ENCODE measurements at regions not wholly inside any gene's neighbourhood (a gene's known extent, or its start where the extent isn't known, plus 50 kb on each side); places are given as distances from the start of the nearest gene placed in this dataset.

DNA sequence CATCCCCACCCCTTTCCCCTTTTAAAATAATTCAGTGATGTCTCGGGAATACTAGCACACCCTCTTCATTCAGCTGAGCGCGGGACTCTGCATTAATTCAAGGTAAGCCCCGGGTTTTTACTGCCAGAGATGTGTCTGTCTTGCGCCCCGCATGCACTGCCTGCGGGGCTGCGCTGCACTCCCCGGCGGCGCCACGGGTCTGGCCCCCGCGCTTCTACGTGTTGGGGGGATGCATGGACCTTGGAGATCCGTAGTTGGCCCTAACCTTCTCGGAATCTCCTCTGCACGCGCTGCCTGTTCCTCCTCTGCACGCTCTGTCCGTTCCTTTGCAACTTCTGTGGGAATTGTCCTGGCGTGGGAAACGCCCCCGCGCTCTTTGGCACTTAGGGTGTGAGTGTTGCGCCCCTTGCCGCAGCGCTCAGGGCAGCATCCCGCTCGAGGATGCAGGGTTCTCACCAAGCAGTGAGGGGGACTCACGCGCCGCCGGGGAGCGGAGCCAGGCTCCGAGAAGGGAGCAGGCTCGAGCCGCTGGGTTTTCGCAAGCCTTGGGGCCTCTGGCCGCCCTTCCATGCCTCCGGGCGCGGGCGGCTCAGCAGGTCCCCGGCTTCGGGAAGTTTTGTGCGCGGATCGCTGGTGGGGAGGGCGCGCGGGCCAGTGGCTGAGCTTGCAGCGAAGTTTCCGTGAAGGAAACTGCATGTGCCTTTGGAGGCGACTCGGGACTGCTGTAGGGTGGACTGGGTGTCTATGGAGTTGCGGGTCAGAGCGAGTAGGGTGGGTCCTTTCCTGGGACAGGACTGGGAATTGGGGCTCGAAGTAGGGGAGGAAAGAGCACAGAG, 165.1 kb upstream of the CACNA1E start:
- H3K14ac ChIP-seq (replicated peaks; ENCODE audit: low read depth, low read length), result no peak overlapping the region
- no peak overlapping the region for H3K18ac ChIP-seq (ENCODE audit: low read depth, low read length)
- no peak overlapping the region for H3K4ac ChIP-seq (ENCODE audit: low read depth, low read length)
- H3K23ac ChIP-seq (ENCODE audit: low read depth, low read length), result no peak overlapping the region
- ChIA-PET CTCF (no interaction called here), POLR2A (ENCODE audit: unreplicated experiment) (no interaction called here)
- no peak overlapping the region for H4K5ac ChIP-seq (ENCODE audit: low read depth, low read length)
- H4K8ac ChIP-seq (ENCODE audit: low read depth in 2 of 2, low read length in 2 of 2), result no peak overlapping the region
- H2BK5ac ChIP-seq (ENCODE audit: low read depth, low read length, poor library complexity, severe bottlenecking), result no peak overlapping the region
- DNase-seq (no peak), ATAC-seq (ENCODE audit: low read depth) (no peak)
- H2AK9ac ChIP-seq (replicated peaks; ENCODE audit: low read depth, low read length, poor library complexity), result no peak overlapping the region
- no peak overlapping the region for H3K56ac ChIP-seq (ENCODE audit: extremely low read depth, insufficient read depth, low read length)
- no peak overlapping the region for H4K91ac ChIP-seq (ENCODE audit: insufficient read depth, low read depth, low read length)
- no peak overlapping the region; the same call in 1 of the 2 replicates for H3K4me2 ChIP-seq (ENCODE audit: low read depth, low read length)
- TF ChIP-seq CEBPB (IDR thresholded peaks at IDR 0.05; ENCODE audit: low read depth, low read length), result no peak
- TF ChIP-seq, protein P1, sequence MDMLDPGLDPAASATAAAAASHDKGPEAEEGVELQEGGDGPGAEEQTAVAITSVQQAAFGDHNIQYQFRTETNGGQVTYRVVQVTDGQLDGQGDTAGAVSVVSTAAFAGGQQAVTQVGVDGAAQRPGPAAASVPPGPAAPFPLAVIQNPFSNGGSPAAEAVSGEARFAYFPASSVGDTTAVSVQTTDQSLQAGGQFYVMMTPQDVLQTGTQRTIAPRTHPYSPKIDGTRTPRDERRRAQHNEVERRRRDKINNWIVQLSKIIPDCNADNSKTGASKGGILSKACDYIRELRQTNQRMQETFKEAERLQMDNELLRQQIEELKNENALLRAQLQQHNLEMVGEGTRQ (IDR thresholded peaks at IDR 0.05; ENCODE audit: low read depth, low read length), result no peak
- TF ChIP-seq, protein P2, sequence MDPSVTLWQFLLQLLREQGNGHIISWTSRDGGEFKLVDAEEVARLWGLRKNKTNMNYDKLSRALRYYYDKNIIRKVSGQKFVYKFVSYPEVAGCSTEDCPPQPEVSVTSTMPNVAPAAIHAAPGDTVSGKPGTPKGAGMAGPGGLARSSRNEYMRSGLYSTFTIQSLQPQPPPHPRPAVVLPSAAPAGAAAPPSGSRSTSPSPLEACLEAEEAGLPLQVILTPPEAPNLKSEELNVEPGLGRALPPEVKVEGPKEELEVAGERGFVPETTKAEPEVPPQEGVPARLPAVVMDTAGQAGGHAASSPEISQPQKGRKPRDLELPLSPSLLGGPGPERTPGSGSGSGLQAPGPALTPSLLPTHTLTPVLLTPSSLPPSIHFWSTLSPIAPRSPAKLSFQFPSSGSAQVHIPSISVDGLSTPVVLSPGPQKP (IDR thresholded peaks at IDR 0.05; ENCODE audit: borderline replicate concordance, low read depth, low read length), result no peak
- no peak for TF ChIP-seq CHD1 (IDR thresholded peaks at IDR 0.05; ENCODE audit: low read depth, low read length)
- no peak for TF ChIP-seq RFX5 (IDR thresholded peaks at IDR 0.05; ENCODE audit: low read depth, low read length)
- TF ChIP-seq MAFK (IDR thresholded peaks at IDR 0.05; ENCODE audit: low read depth, low read length), result no peak
- TF ChIP-seq FOS (IDR thresholded peaks at IDR 0.05; ENCODE audit: low read depth, low read length), result no peak
- TF ChIP-seq RAD21 (IDR thresholded peaks at IDR 0.05; ENCODE audit: low read length), result no peak
- TF ChIP-seq, protein P3, sequence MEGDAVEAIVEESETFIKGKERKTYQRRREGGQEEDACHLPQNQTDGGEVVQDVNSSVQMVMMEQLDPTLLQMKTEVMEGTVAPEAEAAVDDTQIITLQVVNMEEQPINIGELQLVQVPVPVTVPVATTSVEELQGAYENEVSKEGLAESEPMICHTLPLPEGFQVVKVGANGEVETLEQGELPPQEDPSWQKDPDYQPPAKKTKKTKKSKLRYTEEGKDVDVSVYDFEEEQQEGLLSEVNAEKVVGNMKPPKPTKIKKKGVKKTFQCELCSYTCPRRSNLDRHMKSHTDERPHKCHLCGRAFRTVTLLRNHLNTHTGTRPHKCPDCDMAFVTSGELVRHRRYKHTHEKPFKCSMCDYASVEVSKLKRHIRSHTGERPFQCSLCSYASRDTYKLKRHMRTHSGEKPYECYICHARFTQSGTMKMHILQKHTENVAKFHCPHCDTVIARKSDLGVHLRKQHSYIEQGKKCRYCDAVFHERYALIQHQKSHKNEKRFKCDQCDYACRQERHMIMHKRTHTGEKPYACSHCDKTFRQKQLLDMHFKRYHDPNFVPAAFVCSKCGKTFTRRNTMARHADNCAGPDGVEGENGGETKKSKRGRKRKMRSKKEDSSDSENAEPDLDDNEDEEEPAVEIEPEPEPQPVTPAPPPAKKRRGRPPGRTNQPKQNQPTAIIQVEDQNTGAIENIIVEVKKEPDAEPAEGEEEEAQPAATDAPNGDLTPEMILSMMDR (conservative IDR thresholded peaks at IDR 0.05; ENCODE audit: low read depth, low read length), result no peak
- no peak for TF ChIP-seq POLR2A (IDR thresholded peaks at IDR 0.05; ENCODE audit: low read depth, low read length)
- no peak for TF ChIP-seq MXI1 (IDR thresholded peaks at IDR 0.05; ENCODE audit: borderline replicate concordance, low read depth, low read length)
- no peak for TF ChIP-seq BHLHE40 (IDR thresholded peaks at IDR 0.05; ENCODE audit: low read depth, low read length)
- TF ChIP-seq NFE2L2 (IDR thresholded peaks at IDR 0.05; ENCODE audit: low read depth, low read length), result no peak
- TF ChIP-seq RCOR1 (IDR thresholded peaks at IDR 0.05; ENCODE audit: insufficient replicate concordance, low read length), result no peak
- TF ChIP-seq SMC3 (IDR thresholded peaks at IDR 0.05; ENCODE audit: low read depth, low read length), result no peak
- no peak for TF ChIP-seq MAZ (IDR thresholded peaks at IDR 0.05; ENCODE audit: borderline replicate concordance, low read depth, low read length)
- in situ Hi-C loops (cut with MboI; ENCODE audit: low sequenced_read_pairs), result no loop called here
- H2AFZ ChIP-seq (replicated peaks; ENCODE audit: low read length, poor library complexity), result peak overlapping the region; percentile 44
- 2% methylated on average over 18 of the region's 59 CpGs; no CpG with 5 or more reads in 1 of the 2 experiments for WGBS, 2 experiments (ENCODE audit: extremely low coverage in 2 of 2, insufficient read length in 1 of 2)
- H2BK120ac ChIP-seq (ENCODE audit: low read depth, low read length), result no peak overlapping the region
- dilution Hi-C loops (cut with HindIII; ENCODE audit: low sequenced_read_pairs, unreplicated experiment), result no loop called here
- H3K9me3 ChIP-seq (ENCODE audit: control insufficient read depth, insufficient read depth, low read length), result no peaks in the 10 kb centered on the region
- no peak overlapping the region for H2BK20ac ChIP-seq (ENCODE audit: low read depth, low read length)
- no peak overlapping the region for H2BK15ac ChIP-seq (ENCODE audit: low read depth, low read length)
- no peaks in the 10 kb centered on the region for H3K36me3 ChIP-seq (ENCODE audit: control insufficient read depth, insufficient read depth, low read length)
- no peaks in the 10 kb centered on the region for H4K20me1 ChIP-seq (ENCODE audit: insufficient read depth, low read length)
- H3K27me3 ChIP-seq (ENCODE audit: control insufficient read depth, insufficient read depth, low read length), result peaks cover 46% of the 10 kb centered on the region
- H3K9me1 ChIP-seq (ENCODE audit: insufficient read depth, low read length), result no peaks in the 10 kb centered on the region
- intact Hi-C loops (cut with micrococcal nuclease), result no loop called here
- no peak overlapping the region for H3K9ac ChIP-seq (ENCODE audit: low read depth, low read length)
- H3K27ac ChIP-seq (ENCODE audit: insufficient read depth, low read length), result no peak overlapping the region
- BruUV-seq (replicated peaks), result no TSS peak
- H2AK5ac ChIP-seq (ENCODE audit: low read depth, low read length), result no peak overlapping the region
- H3K79me1 ChIP-seq (ENCODE audit: low read depth in 1 of 2, low read length in 2 of 2), result no peaks in the 10 kb centered on the region
- no peak overlapping the region for H3K4me3 ChIP-seq (ENCODE audit: insufficient read depth, low read depth, low read length)
- H3K4me1 ChIP-seq (ENCODE audit: control insufficient read depth, insufficient read depth, low read length), result no peaks in the 10 kb centered on the region

Measured in IMR-90 (cell line).